ENCODE measurements at regions not wholly inside any gene's neighbourhood (a gene's known extent, or its start where the extent isn't known, plus 50 kb on each side); places are given as distances from the start of the nearest gene placed in this dataset.

GRCh38 chr1:56081173-56081572 lies 498.2 kb downstream of the PLPP3 start:
- no peak for TF ChIP-seq CTCF (conservative IDR thresholded peaks at IDR 0.05 in 1 of 2, IDR thresholded peaks at IDR 0.05 in 1 of 2; ENCODE audit: extremely low read depth in 1 of 2, insufficient read depth in 1 of 2, low read depth in 1 of 2, low read length in 2 of 2)
- TF ChIP-seq EZH2 (IDR thresholded peaks at IDR 0.05; ENCODE audit: borderline replicate concordance, low read length) = no peak

Data from mammary epithelial cell (primary cell).